H4 (cell line): ENCODE measurements at regions not wholly inside any gene's neighbourhood (a gene's known extent, or its start where the extent isn't known, plus 50 kb on each side); places are given as distances from the start of the nearest gene placed in this dataset.

Source experiments
- DNase-seq: peaks from one replicate; pipeline ENCODE4 v3.0.0-alpha.2; 2015; ENCODE audit warnings: low spot score

- peak; percentile 20 for DNase-seq
Observed at GRCh38 chr10:29689001-29689400, 54.2 kb upstream of the SVIL start.

- DNase-seq: no peak
Observed at GRCh38 chr10:29688230-29688661, 53.5 kb upstream of the SVIL start.

DNA sequence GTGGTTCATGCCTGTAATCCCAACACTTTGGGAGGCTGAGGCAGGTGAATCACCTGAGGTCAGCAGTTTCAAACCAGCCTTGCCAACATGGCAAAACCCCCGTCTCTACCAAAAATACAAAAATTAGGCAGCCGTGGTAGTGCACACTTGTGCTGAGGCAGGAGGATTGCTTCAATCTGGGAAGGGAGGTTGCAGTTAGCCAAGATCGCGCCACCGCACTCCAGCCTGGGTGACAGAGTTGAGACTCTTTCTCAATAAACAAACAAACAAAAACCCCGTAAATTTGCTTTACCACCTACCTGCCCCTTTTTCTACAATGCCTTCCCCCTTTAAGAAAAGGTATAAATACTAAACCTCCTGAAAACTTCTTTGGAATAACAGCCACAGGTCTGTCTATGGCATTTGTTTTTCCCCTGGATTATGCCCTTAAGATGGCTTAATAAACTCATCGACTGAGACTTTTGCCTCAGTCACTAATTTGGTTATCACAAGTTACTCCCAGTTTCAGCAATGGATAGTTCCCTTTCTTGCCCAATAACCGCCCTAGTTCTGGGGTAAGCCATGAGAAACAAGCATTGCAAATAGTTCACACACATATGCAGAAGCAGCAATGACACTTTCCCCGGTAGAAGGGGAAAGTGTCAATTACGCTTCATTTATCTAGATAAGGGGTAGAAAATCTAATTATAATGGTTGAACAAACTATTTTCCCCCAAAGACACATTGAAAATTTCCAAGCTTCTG, 52.8 kb upstream of the SVIL start:
- no peak for DNase-seq

- no peak for DNase-seq
Observed at GRCh38 chr10:29685506-29685905, 50.7 kb upstream of the SVIL start.
